Testis (tissue), 2 donors: ENCODE measurements at regions not wholly inside any gene's neighbourhood (a gene's known extent, or its start where the extent isn't known, plus 50 kb on each side); places are given as distances from the start of the nearest gene placed in this dataset.

Experiments
- CTCF ChIP-seq, 3 experiments: fragments of 450-650 bp in 2 of 3; fragments of 200-600 bp in 1 of 3; sonication (generic) in 1 of 3; IDR thresholded peaks; one replicate each; pipeline ENCODE4 v1.5.1; 2016 to 2019; ENCODE audit warnings: antibody characterized with exemption in 3 of 3, mild to moderate bottlenecking in 2 of 3, moderate library complexity in 1 of 3
- POLR2A ChIP-seq: fragments of 450-650 bp; IDR thresholded peaks from one replicate; pipeline ENCODE4 v1.6.1; 2017; ENCODE audit warnings: antibody characterized with exemption, mild to moderate bottlenecking, moderate library complexity

DNA sequence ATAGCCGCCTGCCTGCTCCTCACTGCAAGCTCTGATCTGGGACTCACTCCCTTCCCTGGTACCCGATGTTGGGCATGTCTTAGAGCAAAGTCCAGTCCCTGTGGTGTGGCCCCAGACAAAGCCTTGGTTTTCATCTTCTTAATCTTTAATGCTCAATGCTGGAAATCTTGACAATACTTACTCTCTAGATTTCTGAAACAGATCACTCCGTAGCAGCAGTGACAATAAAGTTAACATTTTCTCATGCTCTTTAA lies 260.2 kb upstream of the IRX2 start:
- TF ChIP-seq CTCF (IDR thresholded peaks at IDR 0.05) (no peak), POLR2A (no peak)
